ENCODE measurements at regions not wholly inside any gene's neighbourhood (a gene's known extent, or its start where the extent isn't known, plus 50 kb on each side); places are given as distances from the start of the nearest gene placed in this dataset.

DNA sequence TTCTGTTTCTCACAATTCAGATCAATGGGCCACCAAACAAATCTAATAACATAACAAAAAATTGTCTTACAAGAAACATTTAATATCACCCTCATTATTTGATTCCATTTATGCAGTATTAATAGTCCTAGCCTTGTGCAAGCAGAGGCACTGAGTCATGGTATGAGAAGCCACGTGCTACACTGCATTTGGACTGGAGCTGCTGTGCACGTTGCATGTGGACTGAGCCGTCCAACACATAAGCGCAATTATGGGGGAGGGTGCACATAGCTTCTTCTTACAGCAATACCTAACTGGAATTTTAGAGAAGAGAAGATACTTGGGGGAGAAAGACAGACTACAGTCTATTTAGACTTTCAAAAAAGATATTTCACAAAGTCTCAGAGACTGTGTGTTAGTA is 329.6 kb upstream of the ID2 start:
- TF ChIP-seq, protein P1, sequence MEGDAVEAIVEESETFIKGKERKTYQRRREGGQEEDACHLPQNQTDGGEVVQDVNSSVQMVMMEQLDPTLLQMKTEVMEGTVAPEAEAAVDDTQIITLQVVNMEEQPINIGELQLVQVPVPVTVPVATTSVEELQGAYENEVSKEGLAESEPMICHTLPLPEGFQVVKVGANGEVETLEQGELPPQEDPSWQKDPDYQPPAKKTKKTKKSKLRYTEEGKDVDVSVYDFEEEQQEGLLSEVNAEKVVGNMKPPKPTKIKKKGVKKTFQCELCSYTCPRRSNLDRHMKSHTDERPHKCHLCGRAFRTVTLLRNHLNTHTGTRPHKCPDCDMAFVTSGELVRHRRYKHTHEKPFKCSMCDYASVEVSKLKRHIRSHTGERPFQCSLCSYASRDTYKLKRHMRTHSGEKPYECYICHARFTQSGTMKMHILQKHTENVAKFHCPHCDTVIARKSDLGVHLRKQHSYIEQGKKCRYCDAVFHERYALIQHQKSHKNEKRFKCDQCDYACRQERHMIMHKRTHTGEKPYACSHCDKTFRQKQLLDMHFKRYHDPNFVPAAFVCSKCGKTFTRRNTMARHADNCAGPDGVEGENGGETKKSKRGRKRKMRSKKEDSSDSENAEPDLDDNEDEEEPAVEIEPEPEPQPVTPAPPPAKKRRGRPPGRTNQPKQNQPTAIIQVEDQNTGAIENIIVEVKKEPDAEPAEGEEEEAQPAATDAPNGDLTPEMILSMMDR (IDR thresholded peaks at IDR 0.05) = no peak
- no peak for TF ChIP-seq POLR2A (IDR thresholded peaks at IDR 0.05)
